Neural progenitor cell (in vitro differentiated cells): ENCODE measurements at regions not wholly inside any gene's neighbourhood (a gene's known extent, or its start where the extent isn't known, plus 50 kb on each side); places are given as distances from the start of the nearest gene placed in this dataset.

ENCODE experiments used
- EZH2 ChIP-seq: fragments of 200-600 bp; sonication (generic); IDR thresholded peaks from 2 replicates; pipeline ENCODE4 v1.6.1; 2017; ENCODE audit warnings: antibody characterized with exemption, mild to moderate bottlenecking, moderate library complexity
- TF ChIP-seq, protein P1 (sequence below): fragments of 200-600 bp; sonication (generic); IDR thresholded peaks from 2 replicates; pipeline ENCODE4 v1.5.1; 2017; ENCODE audit warnings: antibody characterized with exemption, mild to moderate bottlenecking

DNA sequence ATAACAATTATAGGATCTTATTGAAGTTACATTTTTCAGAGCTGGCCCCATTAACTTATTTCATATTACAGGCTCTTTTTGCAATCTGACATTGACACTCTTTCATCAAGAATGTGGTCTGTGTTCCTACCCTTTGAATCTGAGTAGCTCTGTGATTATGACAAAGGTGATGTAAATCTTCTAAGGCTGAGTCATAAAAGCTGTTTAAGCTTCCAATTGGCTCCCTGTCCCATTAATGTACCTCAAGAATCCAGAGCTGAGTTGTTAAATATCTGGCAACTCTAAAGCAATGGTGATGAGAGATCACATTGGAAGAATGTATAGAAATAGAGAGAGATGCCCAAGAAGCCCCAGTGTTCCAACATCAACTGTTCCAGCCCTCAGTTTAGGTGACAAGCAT lies 178.5 kb upstream of the DEPDC1 start:
- TF ChIP-seq, protein P1, sequence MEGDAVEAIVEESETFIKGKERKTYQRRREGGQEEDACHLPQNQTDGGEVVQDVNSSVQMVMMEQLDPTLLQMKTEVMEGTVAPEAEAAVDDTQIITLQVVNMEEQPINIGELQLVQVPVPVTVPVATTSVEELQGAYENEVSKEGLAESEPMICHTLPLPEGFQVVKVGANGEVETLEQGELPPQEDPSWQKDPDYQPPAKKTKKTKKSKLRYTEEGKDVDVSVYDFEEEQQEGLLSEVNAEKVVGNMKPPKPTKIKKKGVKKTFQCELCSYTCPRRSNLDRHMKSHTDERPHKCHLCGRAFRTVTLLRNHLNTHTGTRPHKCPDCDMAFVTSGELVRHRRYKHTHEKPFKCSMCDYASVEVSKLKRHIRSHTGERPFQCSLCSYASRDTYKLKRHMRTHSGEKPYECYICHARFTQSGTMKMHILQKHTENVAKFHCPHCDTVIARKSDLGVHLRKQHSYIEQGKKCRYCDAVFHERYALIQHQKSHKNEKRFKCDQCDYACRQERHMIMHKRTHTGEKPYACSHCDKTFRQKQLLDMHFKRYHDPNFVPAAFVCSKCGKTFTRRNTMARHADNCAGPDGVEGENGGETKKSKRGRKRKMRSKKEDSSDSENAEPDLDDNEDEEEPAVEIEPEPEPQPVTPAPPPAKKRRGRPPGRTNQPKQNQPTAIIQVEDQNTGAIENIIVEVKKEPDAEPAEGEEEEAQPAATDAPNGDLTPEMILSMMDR: no peak
- TF ChIP-seq EZH2: no peak
